Brain microvascular endothelial cell (primary cell): ENCODE measurements at regions not wholly inside any gene's neighbourhood (a gene's known extent, or its start where the extent isn't known, plus 50 kb on each side); places are given as distances from the start of the nearest gene placed in this dataset.
A peak's percentile ranks its signal among the peaks of the same experiment; 100 is the strongest.

Experiments
- DNase-seq: peaks from one replicate; pipeline ENCODE4 v3.0.0-alpha.2; 2020
- H3K27ac ChIP-seq: fragments of 250-450 bp; sonication (Bioruptor Pico); 2 replicates; pipeline ENCODE4 v1.5.1; 2020; ENCODE audit warnings: mild to moderate bottlenecking, moderate library complexity
- H3K27me3 ChIP-seq: fragments of 250-450 bp; sonication (Bioruptor Pico); replicated peaks from 2 replicates; pipeline ENCODE4 v1.5.1; 2020; ENCODE audit warnings: mild to moderate bottlenecking
- H3K36me3 ChIP-seq: fragments of 250-450 bp; sonication (Bioruptor Pico); replicated peaks from 2 replicates; pipeline ENCODE4 v1.5.1; 2020; ENCODE audit warnings: mild to moderate bottlenecking
- H3K4me3 ChIP-seq: 2 replicates; pipeline ENCODE4 v1.5.1; 2011; ENCODE audit warnings: low read depth, mild to moderate bottlenecking, control low read depth, low read length, moderate library complexity
- CTCF ChIP-seq: IDR thresholded peaks from 2 replicates; pipeline ENCODE4 v1.5.1; 2011; ENCODE audit warnings: low read depth, mild to moderate bottlenecking, moderate library complexity, low read length, control low read depth, inconsistent platforms; ENCODE audit errors: missing control alignments
- in situ Hi-C: cut with HindIII; loops from 2 replicates; pipeline ENCODE4 v1.10.0; 2017; ENCODE audit warnings: low sequenced_read_pairs, low pct_ligation_motif_present

- no peak for DNase-seq
- H3K36me3 ChIP-seq: no peaks in the 10 kb centered on the region
- no peaks in the 10 kb centered on the region for H3K27me3 ChIP-seq
- H3K27ac ChIP-seq: no peak overlapping the region
- in situ Hi-C loops: no loop called here
- TF ChIP-seq CTCF: no peak
- no peak overlapping the region for H3K4me3 ChIP-seq
Observed at GRCh38 chr18:53994016-53994415, 230.5 kb downstream of the MBD2 start.

- TF ChIP-seq CTCF: no peak
- peak overlapping the region; percentile 73 for H3K27ac ChIP-seq
- DNase-seq: peak; percentile 69
Observed at GRCh38 chr18:53991805-53992204, 232.7 kb downstream of the MBD2 start.

GRCh38 chr18:53991202-53991601, 233.3 kb downstream of the MBD2 start:
- Histone ChIP-seq H3K27me3 (no peaks in the 10 kb centered on the region), H3K36me3 (no peaks in the 10 kb centered on the region), H3K4me3 (no peak overlapping the region), H3K27ac (peak overlapping the region; percentile 73)
- no peak for TF ChIP-seq CTCF
- in situ Hi-C loops: no loop called here
- peak; percentile 88 for DNase-seq

More at GRCh38 chr18:53991805-53992204, 232.7 kb downstream of the MBD2 start:
- Histone ChIP-seq H3K27me3 (no peaks in the 10 kb centered on the region), H3K36me3 (no peaks in the 10 kb centered on the region), H3K4me3 (no peak overlapping the region)
- in situ Hi-C loops: no loop called here

- no peak for TF ChIP-seq CTCF
Observed at GRCh38 chr18:53990485-53990884, 234.0 kb downstream of the MBD2 start.

GRCh38 chr18:53984021-53984420, 240.4 kb downstream of the MBD2 start:
- TF ChIP-seq CTCF: no peak
- H3K36me3 ChIP-seq: no peaks in the 10 kb centered on the region
- H3K4me3 ChIP-seq: no peak overlapping the region
- peak; percentile 66 for DNase-seq
- H3K27ac ChIP-seq: no peak overlapping the region
- in situ Hi-C loops: no loop called here
- H3K27me3 ChIP-seq: no peaks in the 10 kb centered on the region

More at GRCh38 chr18:53990485-53990884, 234.0 kb downstream of the MBD2 start:
- in situ Hi-C loops: no loop called here
- Histone ChIP-seq H3K4me3 (no peak overlapping the region), H3K36me3 (no peaks in the 10 kb centered on the region), H3K27me3 (no peaks in the 10 kb centered on the region), H3K27ac (no peak overlapping the region)
- no peak for DNase-seq

- in situ Hi-C loops: no loop called here
- H3K36me3 ChIP-seq: no peaks in the 10 kb centered on the region
- no peak overlapping the region for H3K4me3 ChIP-seq
- no peaks in the 10 kb centered on the region for H3K27me3 ChIP-seq
- no peak for TF ChIP-seq CTCF
- DNase-seq: peak; percentile 45
- H3K27ac ChIP-seq: no peak overlapping the region
Observed at GRCh38 chr18:53971331-53971730, 253.1 kb downstream of the MBD2 start.
